Globus pallidus (tissue), 1 donor: ENCODE measurements at regions not wholly inside any gene's neighbourhood (a gene's known extent, or its start where the extent isn't known, plus 50 kb on each side); places are given as distances from the start of the nearest gene placed in this dataset.

Source experiments
- DNase-seq: peaks from one replicate; pipeline ENCODE4 v3.0.0-alpha.2; 2015; ENCODE audit warnings: low spot score

DNA sequence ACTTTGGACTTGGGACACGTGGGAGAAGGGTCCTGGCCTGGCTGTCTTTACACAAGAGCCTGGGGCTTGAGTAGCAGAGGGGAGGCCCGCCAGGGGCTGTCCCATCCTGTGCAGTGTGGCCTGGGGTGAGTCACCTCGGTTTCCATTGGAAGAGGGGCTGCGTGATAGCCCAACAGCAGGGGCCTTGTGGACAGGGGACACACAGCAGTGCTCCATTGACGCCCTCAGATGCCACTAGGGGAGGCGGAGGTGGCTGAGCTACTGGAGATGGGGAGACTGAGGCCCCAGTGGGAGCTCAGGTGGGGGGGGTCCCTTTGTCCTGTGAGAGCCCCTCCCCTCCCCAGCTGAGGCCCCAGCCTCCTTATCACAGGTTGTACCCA lies 50.0 kb upstream of the RNU6ATAC start:
- no peak for DNase-seq

DNA sequence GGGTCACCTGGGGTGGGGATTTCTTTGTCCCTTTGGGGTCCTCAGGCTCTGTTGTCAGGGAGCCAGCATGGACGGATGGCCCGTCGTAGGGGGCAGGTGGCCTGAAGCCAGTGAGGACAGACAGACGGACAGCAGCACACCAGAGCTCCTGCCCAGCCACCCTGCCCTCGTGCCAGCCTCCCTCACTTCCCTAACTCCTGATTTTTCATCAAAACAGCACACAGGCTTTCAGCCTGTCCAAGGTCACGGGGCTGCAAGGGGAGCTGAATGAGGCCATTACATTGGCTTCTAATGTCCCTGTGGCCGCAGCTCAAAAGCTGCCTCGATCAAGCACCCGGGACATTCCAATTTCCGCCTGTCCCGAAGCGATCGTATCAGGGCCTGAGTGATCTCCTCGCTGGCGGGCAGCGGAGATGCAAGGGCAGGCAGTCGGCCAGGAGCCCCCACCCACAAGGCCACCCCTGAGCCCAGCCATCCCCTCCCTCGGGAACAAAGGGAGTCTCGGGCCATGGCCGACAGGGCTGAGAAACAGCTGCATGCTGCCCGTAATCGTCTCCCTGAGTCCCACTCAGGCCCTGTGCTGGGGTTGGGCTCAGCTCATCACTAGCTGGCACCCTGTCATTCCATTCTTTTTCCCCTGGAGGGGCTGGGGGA lies 50.5 kb upstream of the RNU6ATAC start:
- no peak for DNase-seq

DNA sequence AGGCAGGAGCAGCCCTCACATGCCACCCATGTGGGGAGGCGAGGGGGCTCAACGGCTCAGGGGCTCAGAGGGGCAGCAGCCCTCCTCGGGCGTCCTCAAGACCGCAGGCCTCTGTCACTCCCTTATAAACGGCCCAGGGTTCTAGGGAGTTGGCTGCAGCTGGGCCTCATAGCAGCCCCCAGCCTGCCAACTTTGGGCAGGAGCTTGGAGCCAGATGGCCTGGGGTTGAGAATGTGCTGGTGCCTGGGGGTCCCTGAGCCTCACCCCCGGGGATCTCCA lies 51.0 kb upstream of the RNU6ATAC start:
- no peak for DNase-seq

DNA sequence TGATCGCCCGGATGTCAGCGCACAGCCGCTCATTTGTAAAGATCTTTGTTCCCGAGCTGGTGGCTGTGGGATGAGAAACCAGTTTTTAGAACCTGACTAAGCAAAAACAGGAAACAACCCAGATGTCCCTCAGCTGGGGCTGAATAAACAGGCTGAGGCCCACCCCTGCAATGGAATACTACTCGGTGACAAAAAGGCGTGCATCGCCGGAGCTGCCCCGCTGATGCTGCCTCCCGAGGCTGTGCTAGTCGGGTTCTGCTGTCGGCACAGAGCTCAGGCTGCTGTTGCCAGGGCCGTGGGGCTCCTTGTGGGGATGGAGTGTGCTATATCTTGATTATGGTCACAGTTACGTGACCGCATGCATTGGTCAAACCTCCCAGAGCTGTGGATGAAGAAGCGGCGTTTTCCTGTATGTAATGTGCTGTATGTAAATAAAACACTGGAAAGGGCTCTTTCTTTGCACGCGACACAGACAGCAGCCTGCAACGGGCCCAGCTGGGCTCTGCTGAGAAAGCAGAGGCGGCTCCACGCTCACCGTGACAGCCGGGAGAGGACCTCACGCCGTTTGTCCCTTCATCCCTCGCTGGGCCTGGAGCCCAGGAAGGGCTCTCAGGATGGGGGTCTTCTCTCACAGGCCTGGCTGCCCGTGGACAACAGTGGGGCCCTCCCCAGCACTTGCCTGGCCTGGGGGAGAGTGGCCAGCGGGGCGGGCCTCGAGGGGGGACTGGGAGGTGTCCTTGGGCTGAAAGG lies 51.5 kb upstream of the RNU6ATAC start:
- peak; percentile 43 for DNase-seq

DNA sequence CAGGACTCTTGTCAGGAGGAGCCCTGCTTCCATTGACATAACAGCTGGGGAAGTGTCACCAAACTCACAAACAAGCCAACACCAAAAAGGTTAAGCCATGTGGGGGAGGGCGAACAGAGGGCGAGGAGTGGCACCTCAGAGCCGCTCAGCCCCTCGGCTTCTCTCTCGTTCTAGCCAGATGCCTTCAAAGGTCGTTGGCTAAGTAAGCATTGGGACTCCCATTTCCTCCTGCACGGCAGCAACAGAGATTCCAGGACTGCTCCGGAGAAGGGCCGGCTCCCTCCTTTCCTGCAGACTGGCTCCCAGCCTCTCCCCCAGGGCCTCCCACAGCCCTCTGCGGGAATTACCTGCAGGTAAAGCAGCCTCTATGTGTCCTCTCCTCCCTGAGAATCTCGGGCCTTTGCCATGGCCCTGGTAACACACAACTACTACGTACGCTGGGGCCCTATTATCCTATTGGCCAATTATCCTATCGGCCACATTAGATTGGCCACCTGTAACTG lies 52.1 kb upstream of the RNU6ATAC start:
- no peak for DNase-seq

DNA sequence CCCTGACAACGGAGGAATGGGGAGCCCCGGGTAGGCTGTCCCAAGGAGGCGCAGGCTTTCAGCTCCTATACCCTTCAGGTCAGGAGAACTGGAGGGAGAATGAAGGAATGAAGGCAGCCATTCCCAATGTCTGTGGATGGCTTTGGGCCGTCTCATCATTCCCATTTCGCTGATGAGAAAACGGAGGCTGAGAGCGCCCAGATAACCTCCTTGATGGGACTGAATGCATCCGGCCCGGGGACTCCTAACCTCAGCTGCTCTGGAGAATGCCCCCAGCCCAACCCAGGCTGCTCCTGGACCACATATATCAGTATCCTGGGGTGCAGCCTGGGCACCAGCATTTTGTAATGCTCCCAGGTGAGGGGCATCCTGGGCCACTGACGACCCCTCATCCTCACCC lies 52.6 kb upstream of the RNU6ATAC start:
- no peak for DNase-seq

DNA sequence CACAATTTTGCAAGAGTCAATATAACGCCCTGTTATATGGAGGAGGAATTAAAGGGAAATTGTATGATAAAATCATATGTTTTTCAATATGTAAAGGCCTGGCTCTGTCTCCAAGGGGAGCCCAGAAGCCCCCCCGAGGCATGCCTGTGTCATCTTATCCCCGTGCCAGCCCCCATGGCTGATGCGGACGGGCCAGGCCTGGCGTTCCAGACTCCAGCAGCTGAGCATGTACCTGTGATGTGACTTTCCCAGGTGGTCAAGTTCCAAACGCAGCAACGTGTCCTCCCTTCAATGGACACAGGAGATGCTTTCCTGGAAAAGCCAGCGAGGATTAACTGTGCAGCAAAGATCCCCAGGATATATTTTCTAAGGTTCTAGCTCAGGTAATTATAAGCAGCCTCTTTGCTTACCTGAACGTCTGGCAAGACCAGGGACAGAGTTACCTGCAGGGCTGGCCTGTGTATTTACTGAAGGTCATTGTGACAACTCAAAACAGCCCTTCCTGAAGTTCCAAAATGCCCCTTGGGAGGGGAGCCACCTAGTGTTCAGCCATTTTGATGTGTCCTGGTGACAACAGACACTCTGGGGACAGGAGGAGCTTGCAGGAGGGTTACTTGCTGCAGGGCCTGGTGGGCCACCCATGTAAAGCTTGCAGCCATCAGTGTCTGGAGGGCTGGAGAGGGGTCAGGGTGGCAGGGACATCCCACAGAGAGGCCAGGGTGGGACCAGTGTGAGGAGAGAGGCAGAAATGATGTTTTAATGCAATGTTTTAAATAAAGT lies 53.3 kb upstream of the RNU6ATAC start:
- no peak for DNase-seq

DNA sequence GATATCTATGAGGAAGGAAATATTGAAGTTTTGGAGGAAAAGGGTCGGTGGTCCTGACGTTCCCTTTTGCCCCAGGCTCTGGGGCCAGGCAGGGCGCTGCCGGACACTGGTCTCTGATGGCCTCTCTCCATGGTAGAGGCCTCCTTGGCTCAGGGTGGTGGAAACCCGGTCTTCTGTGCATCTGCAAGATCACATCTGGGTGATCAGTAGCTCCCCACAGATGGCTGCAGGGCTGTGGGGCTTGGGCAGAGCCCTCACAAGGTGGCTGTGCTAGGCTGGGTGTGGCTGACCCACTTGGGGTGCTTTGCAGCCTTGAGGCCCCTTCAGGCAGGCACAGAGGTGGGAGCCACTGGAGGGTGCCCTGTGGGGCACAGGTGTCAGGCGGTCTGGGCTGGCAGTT lies 53.9 kb upstream of the RNU6ATAC start:
- DNase-seq = no peak

DNA sequence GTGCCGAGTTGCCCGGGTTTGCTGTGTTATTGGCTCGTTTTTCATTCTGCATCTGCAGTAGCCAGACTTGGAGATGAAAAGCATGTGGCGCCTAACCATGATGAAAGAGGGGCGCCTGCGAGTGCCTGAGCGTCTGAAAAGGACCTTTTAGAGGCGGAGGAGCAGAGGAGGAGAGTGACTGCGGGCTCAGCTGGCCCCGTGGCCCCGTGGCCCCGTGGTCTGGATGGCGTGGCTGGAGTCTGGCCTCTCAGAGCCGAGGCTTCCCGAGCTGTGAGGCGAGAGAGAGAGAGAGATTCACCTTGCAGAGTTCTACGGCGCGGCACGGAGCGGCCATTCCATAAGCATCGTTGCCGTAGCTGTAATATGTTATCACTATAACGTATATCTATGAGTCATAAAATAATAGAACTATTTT lies 55.3 kb upstream of the RNU6ATAC start:
- DNase-seq = no peak

DNA sequence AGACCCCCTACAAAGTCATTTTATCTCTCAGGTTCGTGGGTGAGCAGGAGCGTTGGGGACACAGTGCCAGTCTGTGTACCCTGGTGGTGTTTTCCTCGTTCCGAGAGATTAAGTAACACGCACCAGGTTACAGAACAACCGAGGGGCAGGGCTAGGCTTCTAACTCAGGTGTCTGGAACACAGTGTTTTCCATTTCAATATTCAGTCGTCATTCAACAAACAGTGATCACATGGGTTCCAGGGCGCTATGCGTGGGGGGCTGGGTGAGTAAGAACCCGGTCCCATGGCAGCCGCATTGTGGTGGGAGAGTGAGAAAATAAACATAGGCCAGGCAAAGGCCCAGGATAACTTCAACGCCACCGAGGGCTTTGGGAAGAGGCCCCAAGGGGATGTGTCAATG lies 55.9 kb upstream of the RNU6ATAC start:
- DNase-seq = no peak

DNA sequence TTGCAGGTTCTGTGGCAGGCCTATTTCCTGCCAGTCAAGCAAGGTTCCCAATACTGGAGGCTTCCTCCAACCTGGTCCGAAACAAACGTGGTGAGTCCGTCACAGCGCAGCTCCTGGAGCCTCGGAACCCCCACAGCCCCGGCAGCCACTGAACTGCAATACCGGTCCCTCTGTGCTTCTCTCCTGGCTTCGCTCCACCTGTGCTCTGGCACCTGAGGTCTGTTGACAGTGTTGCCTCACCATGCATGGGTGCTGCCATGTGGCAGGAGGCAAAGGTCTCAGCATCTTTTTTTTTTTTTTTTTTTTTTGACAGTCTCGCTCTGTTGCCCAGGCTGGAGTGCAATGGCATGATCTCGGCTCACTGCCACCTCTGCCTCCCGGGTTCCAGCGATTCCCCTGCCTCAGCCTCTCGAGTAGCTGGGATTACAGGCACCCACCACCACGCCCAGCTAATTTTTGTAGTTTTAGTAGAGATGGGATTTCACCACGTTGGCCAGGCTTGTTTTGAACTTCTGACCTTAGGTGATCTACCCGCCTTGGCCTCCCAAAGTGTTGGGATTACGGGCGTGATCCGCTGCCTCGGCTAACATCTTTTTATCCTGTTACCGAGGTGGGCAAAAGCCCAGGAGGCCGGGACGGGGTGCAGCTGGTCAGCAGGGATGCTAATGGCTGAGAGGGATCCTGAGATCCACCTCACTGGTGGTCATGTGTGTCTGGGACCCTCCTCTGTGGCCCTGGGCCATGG lies 57.1 kb upstream of the RNU6ATAC start:
- DNase-seq = no peak

DNA sequence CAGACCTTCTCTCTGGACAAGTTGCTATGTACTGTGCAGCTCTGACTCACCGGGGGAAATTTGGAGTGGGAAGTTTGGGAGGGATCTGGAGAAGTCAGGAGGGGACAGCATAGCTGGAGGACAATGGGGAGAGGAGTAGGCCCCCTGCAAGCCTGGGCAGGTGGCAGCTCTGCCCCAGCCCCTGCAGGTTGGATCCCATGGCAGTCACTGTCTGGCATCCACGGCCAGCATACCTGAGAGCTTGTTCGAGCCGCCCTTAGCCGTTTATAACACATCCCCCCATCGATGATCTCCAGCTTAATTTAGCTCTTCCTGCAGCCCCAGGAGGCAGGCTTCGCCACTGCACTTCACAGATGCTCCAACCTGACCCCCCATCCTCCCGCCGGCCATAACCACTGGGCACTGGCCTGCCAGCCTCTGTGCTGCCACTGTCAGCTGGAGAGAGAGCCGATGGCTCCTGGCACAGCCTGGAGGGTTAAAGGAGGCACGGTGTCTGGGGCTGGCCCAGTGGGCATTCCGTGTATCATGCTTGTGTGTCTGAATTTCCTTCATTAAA lies 57.7 kb upstream of the RNU6ATAC start:
- no peak for DNase-seq

DNA sequence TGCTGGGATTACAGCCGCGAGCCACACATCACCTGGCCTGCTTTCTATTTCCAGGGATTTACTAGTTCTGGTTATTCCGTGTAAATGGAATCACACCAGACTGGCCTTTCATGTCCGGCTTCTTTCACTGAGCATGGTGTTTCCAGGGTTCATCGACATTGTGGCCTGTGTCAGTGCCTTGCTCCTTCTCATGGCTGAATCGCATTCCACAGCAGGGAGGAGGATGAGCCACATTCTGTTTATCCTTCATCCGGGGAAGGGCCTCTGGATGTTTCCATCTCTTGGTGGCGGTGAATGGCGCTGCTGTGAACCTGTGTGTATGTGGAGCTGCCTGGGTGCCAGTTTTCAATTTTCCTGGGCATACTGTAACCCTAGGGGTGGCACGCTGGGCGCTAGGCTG lies 58.7 kb upstream of the RNU6ATAC start:
- no peak for DNase-seq

DNA sequence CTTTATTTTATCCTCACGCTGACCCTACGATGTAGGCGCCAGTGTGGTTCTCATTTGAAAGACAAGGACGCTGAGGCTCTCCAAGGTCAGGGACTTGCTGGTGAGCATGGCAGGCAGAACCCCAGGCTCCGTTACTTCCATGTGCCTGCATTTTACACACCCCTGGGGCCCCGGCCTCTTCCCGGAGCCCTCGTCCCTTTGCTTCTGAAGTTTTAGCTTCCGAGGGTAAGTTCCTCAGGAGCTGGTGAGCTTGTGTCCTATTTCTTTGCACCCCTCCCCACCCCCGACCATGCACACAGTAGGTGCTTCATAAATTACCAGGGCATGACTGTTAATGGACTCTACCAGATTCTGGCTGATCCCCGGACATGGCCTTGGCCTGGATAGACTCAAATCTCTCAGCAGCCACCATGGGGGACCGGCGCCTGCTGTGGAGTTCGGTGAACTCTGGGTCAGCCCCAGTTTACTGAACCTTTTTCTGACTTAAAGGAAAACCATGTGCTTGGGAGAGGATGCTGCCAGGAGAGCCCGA lies 59.3 kb upstream of the RNU6ATAC start:
- no peak for DNase-seq

DNA sequence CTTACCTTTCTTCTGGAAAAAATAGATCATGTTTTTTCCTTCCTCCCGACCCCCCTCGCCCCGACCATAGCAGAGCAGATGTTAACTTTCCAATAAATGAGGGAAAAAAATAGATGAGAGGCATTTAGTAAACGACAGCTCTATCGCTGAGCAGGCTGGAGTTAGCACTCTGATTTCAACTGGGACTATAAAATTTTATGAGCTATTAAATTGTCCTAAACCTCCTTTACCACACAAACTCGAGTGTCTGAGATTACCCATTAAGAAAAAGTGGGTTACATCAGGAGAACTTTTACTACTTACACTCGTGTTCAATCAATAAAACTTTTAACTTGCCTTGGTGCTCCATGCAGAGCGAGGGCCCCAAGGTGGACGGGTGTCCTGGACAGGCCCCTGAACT lies 59.8 kb upstream of the RNU6ATAC start:
- no peak for DNase-seq

DNA sequence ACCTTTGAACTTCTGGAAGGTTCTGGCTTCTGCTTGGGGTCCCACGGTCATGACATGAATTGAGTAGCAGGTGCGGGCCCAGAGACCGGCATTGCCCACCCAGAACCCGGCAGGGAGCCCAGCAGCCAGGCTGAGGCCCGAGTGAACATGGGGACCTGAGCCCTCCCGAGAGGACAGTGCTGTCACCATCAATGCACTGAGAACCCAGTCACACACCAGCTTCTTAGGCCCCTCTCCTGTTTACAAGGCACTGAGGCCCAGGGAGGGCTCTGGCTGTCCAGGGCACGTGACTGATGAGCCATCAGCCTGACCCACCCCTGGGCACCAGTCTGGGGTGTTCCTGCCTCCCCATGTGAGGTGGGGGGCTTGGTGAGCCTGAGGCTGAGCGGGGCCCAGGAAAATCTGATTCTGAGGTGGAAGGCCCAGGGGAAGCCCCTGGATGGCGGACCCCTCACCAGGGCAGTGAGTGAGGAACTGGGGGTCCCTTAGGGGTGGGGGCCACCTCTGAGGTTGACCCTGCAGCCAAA lies 60.3 kb upstream of the RNU6ATAC start:
- no peak for DNase-seq

DNA sequence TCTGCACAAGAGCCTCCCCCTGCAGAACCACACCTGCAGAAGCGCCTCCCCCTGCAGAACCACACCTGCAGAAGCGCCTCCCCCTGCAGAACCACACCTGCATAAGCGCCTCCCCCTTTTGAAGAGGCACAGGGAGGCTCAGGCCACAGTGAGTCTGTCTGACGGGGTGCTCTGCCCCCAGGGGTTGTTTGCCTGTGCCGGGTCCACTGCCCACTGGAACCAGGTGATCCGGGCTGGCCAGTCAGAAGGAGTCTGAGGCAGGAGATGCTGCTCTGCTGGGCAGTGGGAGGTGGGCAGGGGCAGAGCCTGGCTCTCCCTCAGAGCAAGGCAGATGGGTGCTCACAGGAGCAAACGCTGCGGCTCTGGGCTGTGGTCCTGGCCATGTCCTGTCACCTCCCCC lies 60.8 kb upstream of the RNU6ATAC start:
- no peak for DNase-seq

DNA sequence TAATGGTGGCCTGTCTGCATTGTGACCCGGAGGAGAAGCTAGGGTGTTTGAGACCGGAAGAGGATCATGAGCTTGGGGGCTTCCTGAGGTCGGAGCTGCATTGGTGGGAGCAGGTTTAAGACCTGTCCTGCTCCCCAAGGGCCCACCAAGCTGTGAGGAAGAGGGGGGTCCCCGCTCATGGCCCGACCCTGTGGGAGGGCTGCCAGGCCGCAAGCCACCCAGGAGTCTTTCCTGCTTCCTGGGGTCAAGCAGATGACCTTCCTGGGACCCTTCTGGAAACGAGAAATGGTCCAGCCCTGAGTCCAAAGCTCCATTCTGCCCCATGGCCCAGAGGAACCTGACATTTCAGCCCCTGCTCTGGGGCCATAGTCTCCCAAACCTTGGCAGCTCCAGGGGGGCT lies 61.5 kb upstream of the RNU6ATAC start:
- no peak for DNase-seq

DNA sequence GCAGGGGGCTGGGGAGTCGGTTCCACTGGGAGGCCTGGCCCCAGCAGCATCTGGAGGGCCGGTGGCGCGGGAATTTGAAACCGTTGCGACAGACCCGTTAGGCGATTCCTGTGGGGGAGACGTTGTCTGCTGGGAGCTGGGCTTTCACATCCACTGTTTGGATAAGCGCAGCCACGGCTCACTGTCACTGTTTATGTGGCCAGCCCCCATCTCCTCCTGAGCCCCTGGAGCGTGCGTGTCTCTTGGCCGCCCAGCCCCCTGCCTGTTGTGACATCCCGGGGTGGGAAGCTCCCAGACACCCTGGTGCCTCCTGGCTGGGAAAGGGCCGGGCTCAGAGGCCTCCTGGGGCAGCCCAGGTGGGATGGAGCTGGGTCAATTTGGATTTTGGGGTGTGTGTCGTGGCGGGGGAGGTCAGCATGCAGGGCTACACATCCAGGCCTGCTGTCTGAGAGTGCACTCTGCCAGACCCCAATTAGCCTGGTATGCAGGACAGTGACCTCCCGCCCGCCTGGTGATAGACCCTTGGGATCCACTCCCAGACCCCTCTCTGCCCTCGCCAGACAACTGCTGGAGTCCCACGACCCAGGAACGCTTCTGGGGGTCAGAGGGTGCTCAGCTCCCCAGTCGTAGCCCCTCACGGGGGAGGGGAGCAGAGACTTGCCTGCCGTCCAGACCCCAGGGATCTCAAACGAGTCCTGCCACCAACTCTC lies 62.0 kb upstream of the RNU6ATAC start:
- DNase-seq = no peak

DNA sequence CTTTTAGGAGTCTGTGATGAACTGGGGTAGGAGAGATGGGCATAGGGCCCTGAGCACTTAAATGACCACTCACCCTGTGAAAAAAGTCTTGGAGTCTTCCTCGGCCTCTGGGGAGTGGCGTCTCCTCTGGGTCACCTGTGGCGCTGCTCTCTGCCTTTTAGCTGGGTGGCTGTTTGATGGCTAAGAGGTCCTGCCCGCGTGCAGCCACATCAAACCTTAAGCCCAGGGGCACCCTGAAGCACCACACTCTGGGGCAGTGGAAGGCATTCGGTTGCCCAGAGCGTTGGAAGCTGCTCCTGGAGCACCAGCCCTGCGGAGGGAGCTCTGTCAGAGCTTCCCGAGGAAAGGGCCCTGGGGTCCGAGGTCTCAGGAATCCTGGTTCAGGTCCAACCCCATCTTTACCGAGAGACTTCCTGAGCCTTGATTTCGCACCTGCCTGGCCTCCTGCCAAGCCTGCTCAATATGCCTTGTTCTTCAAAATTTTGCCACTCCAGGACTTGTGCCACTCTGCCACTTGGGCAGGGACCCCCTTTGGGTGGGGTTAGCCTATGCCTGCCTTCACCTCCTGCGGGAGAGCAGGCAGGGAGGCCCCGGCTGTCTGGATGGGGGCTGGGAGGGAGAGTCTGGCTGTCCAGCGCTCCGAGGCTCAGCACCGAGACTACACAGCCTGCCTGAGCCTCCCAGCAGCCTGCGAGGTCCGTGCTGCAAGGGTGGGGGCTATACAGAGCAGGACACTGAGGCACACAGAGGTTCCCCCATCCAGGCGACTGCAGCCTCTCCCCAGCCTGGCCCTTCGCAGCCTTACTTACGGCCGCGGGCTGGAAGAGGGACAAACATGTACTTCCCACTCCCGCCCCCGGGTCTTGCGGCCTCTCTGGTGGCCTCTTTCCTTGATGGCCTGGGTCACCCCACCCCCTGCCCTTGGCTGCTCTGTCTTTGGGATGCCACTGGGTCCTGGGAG lies 63.4 kb upstream of the RNU6ATAC start:
- no peak for DNase-seq
